ENCODE measurements at regions not wholly inside any gene's neighbourhood (a gene's known extent, or its start where the extent isn't known, plus 50 kb on each side); places are given as distances from the start of the nearest gene placed in this dataset.

- TF ChIP-seq CHD4 (IDR thresholded peaks at IDR 0.05; ENCODE audit: borderline replicate concordance): no peak
- TF ChIP-seq CTCF (IDR thresholded peaks at IDR 0.05): no peak
- TF ChIP-seq REST (IDR thresholded peaks at IDR 0.05): no peak
- no peak for TF ChIP-seq ESRRA (IDR thresholded peaks at IDR 0.05; ENCODE audit: borderline replicate concordance, low read length)
- no peak for TF ChIP-seq POLR2A (IDR thresholded peaks at IDR 0.05; ENCODE audit: low read length)
- TF ChIP-seq RFX5 (IDR thresholded peaks at IDR 0.05): no peak
These were observed 89.5 kb upstream of the ISX start for GRCh38 chr22:34976474-34976873.
